Mesendoderm (in vitro differentiated cells): ENCODE measurements at regions not wholly inside any gene's neighbourhood (a gene's known extent, or its start where the extent isn't known, plus 50 kb on each side); places are given as distances from the start of the nearest gene placed in this dataset.
A peak's percentile ranks its signal among the peaks of the same experiment; 100 is the strongest.

Source experiments
- DNase-seq: peaks from one replicate; pipeline ENCODE4 v3.0.0; 2013
- H2AK5ac ChIP-seq: 2 replicates; pipeline ENCODE4 v1.6.1; 2013; ENCODE audit warnings: low read length, inconsistent platforms
- H2BK120ac ChIP-seq: 2 replicates; pipeline ENCODE4 v1.6.1; 2013; ENCODE audit warnings: low read depth, mild to moderate bottlenecking, low read length, moderate library complexity, mixed read lengths
- H2BK15ac ChIP-seq: replicated peaks from 2 replicates; pipeline ENCODE4 v1.6.1; 2013; ENCODE audit warnings: low read depth, mild to moderate bottlenecking, moderate library complexity
- H2BK5ac ChIP-seq: 2 replicates; pipeline ENCODE4 v1.6.1; 2013; ENCODE audit warnings: low read length, inconsistent platforms
- H3K18ac ChIP-seq: 2 replicates; pipeline ENCODE4 v1.6.1; 2013; ENCODE audit warnings: mild to moderate bottlenecking, low read length, mixed read lengths
- H3K23ac ChIP-seq: one replicate; pipeline ENCODE4 v1.6.1; 2013; ENCODE audit warnings: low read length
- H3K27ac ChIP-seq: 2 replicates; pipeline ENCODE4 v1.5.1; 2013; ENCODE audit warnings: low read depth, mild to moderate bottlenecking, inconsistent platforms, low read length, moderate library complexity
- H3K27me3 ChIP-seq: 2 replicates; pipeline ENCODE4 v1.6.1; 2013; ENCODE audit warnings: low read length, control low read depth, mild to moderate bottlenecking, inconsistent platforms; ENCODE audit not compliant: insufficient read depth, poor library complexity
- H3K36me3 ChIP-seq: 2 replicates; pipeline ENCODE4 v1.6.1; 2013; ENCODE audit warnings: low read length, inconsistent platforms; ENCODE audit not compliant: control insufficient read depth, insufficient read depth
- H3K4ac ChIP-seq: one replicate; pipeline ENCODE4 v1.6.1; 2013; ENCODE audit warnings: low read depth, mild to moderate bottlenecking, low read length, moderate library complexity
- H3K4me1 ChIP-seq: 2 replicates; pipeline ENCODE4 v1.6.1; 2013; ENCODE audit warnings: low read depth, low read length, inconsistent platforms; ENCODE audit not compliant: control insufficient read depth
- H3K4me2 ChIP-seq: 2 replicates; pipeline ENCODE4 v1.6.1; 2013; ENCODE audit warnings: low read length
- H3K4me3 ChIP-seq: 2 replicates; pipeline ENCODE4 v1.5.1; 2013; ENCODE audit warnings: mild to moderate bottlenecking, low read length
- H3K56ac ChIP-seq: one replicate; pipeline ENCODE4 v1.6.1; 2013; ENCODE audit warnings: low read length
- H3K79me1 ChIP-seq: 2 replicates; pipeline ENCODE4 v1.6.1; 2013; ENCODE audit warnings: low read length, inconsistent platforms
- H3K79me2 ChIP-seq: 2 replicates; pipeline ENCODE4 v1.6.1; 2013; ENCODE audit warnings: mild to moderate bottlenecking, low read length; ENCODE audit not compliant: control insufficient read depth, insufficient read depth
- H3K9ac ChIP-seq: 2 replicates; pipeline ENCODE4 v1.6.1; 2013; ENCODE audit warnings: low read length, inconsistent platforms
- H4K5ac ChIP-seq: one replicate; pipeline ENCODE4 v1.6.1; 2013; ENCODE audit warnings: low read length
- H4K8ac ChIP-seq: one replicate; pipeline ENCODE4 v1.6.1; 2013; ENCODE audit warnings: low read depth, mild to moderate bottlenecking, control low read depth, low read length, moderate library complexity
- WGBS: extraction: QIAGEN DNeasy Blood & Tissue Kit; methylation state at CpG from one replicate; pipeline ENCODE4 v1.1.7; 2013; ENCODE audit warnings: low lambda C conversion rate, missing lambda C conversion rate; ENCODE audit not compliant: insufficient coverage; ENCODE audit errors: extremely low coverage; 5-methylcytosine and 5-hydroxymethylcytosine counted together

DNA sequence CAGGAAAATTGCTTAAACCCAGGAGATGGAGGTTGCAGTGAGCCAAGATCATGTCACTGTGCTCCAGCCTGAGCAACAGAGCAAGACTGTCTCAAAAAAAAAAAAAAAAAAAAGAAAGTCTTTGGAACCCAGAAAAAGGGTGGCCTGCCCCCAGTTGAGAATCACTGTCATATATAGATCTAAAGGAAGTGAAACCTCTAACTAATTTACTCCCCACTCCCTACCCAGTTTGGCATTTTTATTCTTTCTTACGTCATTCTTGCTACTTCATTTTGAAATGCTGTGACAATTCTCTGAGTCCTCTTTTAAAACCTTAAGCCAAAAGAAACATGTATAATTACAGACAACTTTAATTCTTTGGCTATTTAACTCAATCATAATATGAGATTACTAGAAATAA is 254.8 kb downstream of the CDC5L start:
- no CpG with 5 or more reads among the region's 1 CpG for WGBS
- no peak overlapping the region for H3K27ac ChIP-seq
- H3K9ac ChIP-seq, result no peak overlapping the region
- no peak overlapping the region for H3K4me3 ChIP-seq
- no peak overlapping the region for H2AK5ac ChIP-seq
- no peak overlapping the region for H3K4ac ChIP-seq
- H3K4me1 ChIP-seq, result no peaks in the 10 kb centered on the region
- no peak overlapping the region for H4K8ac ChIP-seq
- H4K5ac ChIP-seq, result no peak overlapping the region
- H2BK15ac ChIP-seq, result no peak overlapping the region
- H3K4me2 ChIP-seq, result no peak overlapping the region
- H3K27me3 ChIP-seq, result no peaks in the 10 kb centered on the region
- no peak overlapping the region for H3K23ac ChIP-seq
- DNase-seq, result no peak
- no peaks in the 10 kb centered on the region for H3K36me3 ChIP-seq
- no peak overlapping the region for H3K56ac ChIP-seq
- H3K79me1 ChIP-seq, result no peaks in the 10 kb centered on the region
- no peak overlapping the region for H2BK5ac ChIP-seq
- no peaks in the 10 kb centered on the region for H3K79me2 ChIP-seq
- H3K18ac ChIP-seq, result no peak overlapping the region
- H2BK120ac ChIP-seq, result no peak overlapping the region

- WGBS, result no CpG with 5 or more reads among the region's 10 CpGs
These were observed 255.5 kb downstream of the CDC5L start for GRCh38 chr6:44642870-44643522.

DNA sequence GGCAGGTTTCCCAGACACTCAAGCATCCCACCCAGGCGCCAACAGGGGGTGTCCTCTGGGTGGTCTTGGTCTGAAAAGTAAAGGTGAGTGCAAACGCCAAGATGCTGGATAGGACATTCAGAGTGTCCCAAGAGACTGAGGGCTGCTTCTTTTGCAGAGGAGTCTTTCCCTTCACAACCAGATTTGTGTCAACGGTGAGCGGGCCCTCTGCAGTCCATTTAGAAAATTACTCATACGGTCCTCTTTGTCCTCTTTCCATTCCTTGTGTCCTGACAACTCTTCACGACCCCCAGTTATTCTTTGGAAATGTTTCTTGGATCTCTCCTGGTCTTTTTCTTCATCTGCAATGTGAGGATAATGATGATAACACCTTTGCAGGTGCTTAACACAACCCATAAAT is 257.8 kb downstream of the CDC5L start:
- Histone ChIP-seq H2BK5ac (no peak overlapping the region), H4K8ac (no peak overlapping the region), H2BK15ac (no peak overlapping the region), H2BK120ac (no peak overlapping the region), H3K36me3 (no peaks in the 10 kb centered on the region), H3K27ac (no peak overlapping the region), H3K4me2 (no peak overlapping the region), H3K79me2 (no peaks in the 10 kb centered on the region), H3K4ac (no peak overlapping the region), H3K23ac (no peak overlapping the region), H3K4me1 (no peaks in the 10 kb centered on the region), H3K56ac (no peak overlapping the region), H2AK5ac (no peak overlapping the region), H3K79me1 (no peaks in the 10 kb centered on the region), H3K4me3 (no peak overlapping the region), H3K18ac (no peak overlapping the region), H4K5ac (no peak overlapping the region), H3K9ac (no peak overlapping the region), H3K27me3 (no peaks in the 10 kb centered on the region)
- no CpG with 5 or more reads among the region's 6 CpGs for WGBS
- no peak for DNase-seq

More at GRCh38 chr6:44642870-44643522, 255.5 kb downstream of the CDC5L start:
- H3K27me3 ChIP-seq, result no peaks in the 10 kb centered on the region
- H3K79me1 ChIP-seq, result no peaks in the 10 kb centered on the region
- H3K4me2 ChIP-seq, result no peak overlapping the region
- H3K79me2 ChIP-seq, result no peaks in the 10 kb centered on the region
- no peak overlapping the region for H2BK120ac ChIP-seq
- no peak overlapping the region for H4K8ac ChIP-seq
- no peaks in the 10 kb centered on the region for H3K36me3 ChIP-seq
- H4K5ac ChIP-seq, result no peak overlapping the region
- H2BK15ac ChIP-seq, result no peak overlapping the region
- no peak for DNase-seq
- no peak overlapping the region for H3K4me3 ChIP-seq
- H2BK5ac ChIP-seq, result no peak overlapping the region
- H3K23ac ChIP-seq, result no peak overlapping the region
- H3K18ac ChIP-seq, result no peak overlapping the region
- H3K56ac ChIP-seq, result no peak overlapping the region
- H2AK5ac ChIP-seq, result no peak overlapping the region
- H3K4me1 ChIP-seq, result no peaks in the 10 kb centered on the region
- no peak overlapping the region for H3K27ac ChIP-seq
- H3K4ac ChIP-seq, result no peak overlapping the region
- no peak overlapping the region for H3K9ac ChIP-seq

DNA sequence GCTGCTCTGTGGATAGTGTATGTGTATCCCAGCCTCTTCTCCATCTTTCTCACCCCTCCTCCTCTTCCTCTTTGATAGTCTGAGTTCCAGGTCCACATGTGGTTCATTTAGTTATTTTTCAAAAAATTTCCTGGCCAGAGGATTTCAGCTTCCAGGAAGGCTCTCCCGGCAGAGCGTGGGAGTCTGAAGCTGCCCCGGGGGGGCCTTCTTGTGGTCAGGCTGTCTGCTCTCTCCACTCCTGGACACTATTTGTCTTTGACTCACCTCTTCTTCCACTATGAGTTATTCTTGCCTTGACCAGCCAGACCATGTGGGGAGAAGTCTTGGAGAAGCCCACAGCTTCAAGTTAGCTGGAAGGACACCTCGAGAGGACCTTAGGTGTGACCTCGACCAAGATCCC is 258.8 kb downstream of the CDC5L start:
- WGBS, result no CpG with 5 or more reads among the region's 5 CpGs
- Histone ChIP-seq H3K79me2 (no peaks in the 10 kb centered on the region), H4K5ac (no peak overlapping the region), H3K4me1 (peaks cover 2% of the 10 kb centered on the region), H2BK5ac (no peak overlapping the region), H2BK15ac (no peak overlapping the region), H3K4me3 (no peak overlapping the region), H3K4ac (no peak overlapping the region), H3K36me3 (no peaks in the 10 kb centered on the region), H3K4me2 (no peak overlapping the region), H3K27me3 (no peaks in the 10 kb centered on the region), H4K8ac (no peak overlapping the region), H3K27ac (no peak overlapping the region), H3K18ac (no peak overlapping the region), H3K79me1 (no peaks in the 10 kb centered on the region), H2BK120ac (no peak overlapping the region), H3K56ac (no peak overlapping the region), H2AK5ac (no peak overlapping the region), H3K23ac (no peak overlapping the region), H3K9ac (no peak overlapping the region)
- DNase-seq, result no peak

DNA sequence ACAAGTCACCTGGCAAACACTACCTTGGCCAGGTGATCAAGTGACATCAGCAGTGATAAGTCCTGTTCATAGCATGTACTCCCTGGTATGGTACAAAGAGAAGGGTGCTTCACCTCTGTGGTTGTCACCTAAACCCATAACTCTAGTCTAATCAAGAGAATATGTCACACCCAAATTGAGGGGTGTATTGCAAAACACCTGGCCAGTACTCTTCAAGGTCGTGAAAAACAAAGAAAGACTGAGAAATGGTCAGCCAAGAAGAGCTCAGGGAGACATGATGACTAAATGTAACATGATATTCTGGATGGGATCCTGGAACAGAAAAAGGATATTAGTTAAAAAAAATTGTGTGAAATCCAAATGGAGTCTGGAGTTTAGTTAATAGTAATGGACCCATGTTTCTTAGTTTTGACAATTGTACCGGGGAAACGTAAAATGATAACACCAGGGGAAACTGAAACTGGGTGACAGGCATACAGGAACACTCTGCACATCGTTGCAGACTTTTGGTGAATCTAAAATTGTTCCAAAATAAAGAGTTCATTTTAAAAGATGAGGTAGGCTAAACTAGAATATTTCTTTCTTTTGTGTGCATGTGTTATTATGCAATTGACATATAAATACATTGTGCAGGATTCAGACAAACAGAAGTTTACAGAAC is 262.0 kb downstream of the CDC5L start:
- Histone ChIP-seq H3K27me3 (no peaks in the 10 kb centered on the region), H3K56ac (no peak overlapping the region), H3K9ac (no peak overlapping the region), H3K4me3 (no peak overlapping the region), H3K36me3 (no peaks in the 10 kb centered on the region), H3K79me2 (no peaks in the 10 kb centered on the region), H3K79me1 (no peaks in the 10 kb centered on the region), H3K4ac (no peak overlapping the region), H3K4me1 (peaks cover 6% of the 10 kb centered on the region), H4K8ac (no peak overlapping the region), H2BK15ac (no peak overlapping the region), H2BK5ac (no peak overlapping the region), H4K5ac (no peak overlapping the region), H2AK5ac (peak overlapping the region; percentile 20), H3K18ac (no peak overlapping the region), H3K23ac (no peak overlapping the region), H3K27ac (no peak overlapping the region), H2BK120ac (no peak overlapping the region), H3K4me2 (no peak overlapping the region)
- no peak for DNase-seq
- no CpG with 5 or more reads among the region's 4 CpGs for WGBS

DNA sequence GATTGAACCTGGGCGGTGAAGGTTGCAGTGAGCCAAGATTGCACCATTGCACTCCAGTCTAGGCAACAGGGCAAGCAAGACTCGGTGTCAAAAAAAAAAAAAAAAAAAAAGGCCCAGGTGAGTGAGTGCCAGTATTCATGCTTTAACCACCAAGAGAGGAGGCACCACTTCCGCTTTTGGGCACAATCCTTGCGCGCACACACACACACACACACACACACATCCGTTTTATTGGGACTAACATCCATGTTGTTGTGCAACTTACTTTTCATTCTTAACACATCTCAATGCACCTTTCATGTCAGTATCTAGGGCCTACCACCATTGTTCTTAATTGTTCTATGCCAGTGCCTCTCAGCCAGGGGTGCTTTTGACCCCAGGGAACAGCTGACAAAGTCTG is 263.0 kb downstream of the CDC5L start:
- H3K4ac ChIP-seq, result no peak overlapping the region
- no peak for DNase-seq
- no peak overlapping the region for H2BK120ac ChIP-seq
- no peak overlapping the region for H2BK5ac ChIP-seq
- H3K18ac ChIP-seq, result no peak overlapping the region
- no CpG with 5 or more reads among the region's 6 CpGs for WGBS
- H3K9ac ChIP-seq, result no peak overlapping the region
- peaks cover 6% of the 10 kb centered on the region for H3K4me1 ChIP-seq
- H3K4me2 ChIP-seq, result no peak overlapping the region
- no peak overlapping the region for H4K8ac ChIP-seq
- no peak overlapping the region for H3K23ac ChIP-seq
- H3K56ac ChIP-seq, result no peak overlapping the region
- no peak overlapping the region for H2AK5ac ChIP-seq
- H3K79me1 ChIP-seq, result no peaks in the 10 kb centered on the region
- no peak overlapping the region for H4K5ac ChIP-seq
- H3K4me3 ChIP-seq, result no peak overlapping the region
- H3K27me3 ChIP-seq, result no peaks in the 10 kb centered on the region
- H3K79me2 ChIP-seq, result no peaks in the 10 kb centered on the region
- no peaks in the 10 kb centered on the region for H3K36me3 ChIP-seq
- H3K27ac ChIP-seq, result no peak overlapping the region
- H2BK15ac ChIP-seq, result no peak overlapping the region
